B cell (primary cell): ENCODE measurements at regions not wholly inside any gene's neighbourhood (a gene's known extent, or its start where the extent isn't known, plus 50 kb on each side); places are given as distances from the start of the nearest gene placed in this dataset.

Source experiments
- ATAC-seq: fragments of 200-7000 bp; cut with Tn5 transposase; one replicate; pipeline ENCODE4 v1.10.0; 2021; ENCODE audit warnings: low read depth, mild to moderate bottlenecking, moderate number of reproducible peaks, moderate library complexity
- CTCF ChIA-PET: fragments of 350-600 bp; sonication (Branson Sonifier 250); formaldehyde crosslinking; loops from one replicate; lab custom pipeline; 2021; ENCODE audit warnings: antibody characterized with exemption, inconsistent platforms; lab: Charles Lee
- POLR2A ChIA-PET: fragments of 350-600 bp; sonication (Branson Sonifier 250); formaldehyde crosslinking; loops from one replicate; lab custom pipeline; 2021; ENCODE audit warnings: antibody characterized with exemption; lab: Charles Lee
- DNase-seq: peaks from one replicate; pipeline ENCODE4 v3.0.0; 2013
- H2AFZ ChIP-seq: 2 replicates; pipeline ENCODE4 v1.6.1; 2012; ENCODE audit warnings: mild to moderate bottlenecking, low read depth, low read length; ENCODE audit not compliant: insufficient read depth, poor library complexity, severe bottlenecking
- H3K27ac ChIP-seq, 2 donors: 1 replicate in 1 of 2; 2 replicates in 1 of 2; pipeline ENCODE4 v1.5.1; 2012 to 2013; ENCODE audit warnings: low read length in 2 of 2, mild to moderate bottlenecking in 2 of 2, moderate library complexity in 1 of 2
- H3K27me3 ChIP-seq, 4 experiments: fragments of 200-600 bp in 1 of 4; sonication (generic) in 1 of 4; replicated peaks in 1 of 4; 1 replicate in 2 of 4; 2 replicates in 2 of 4; pipeline versions ENCODE4 v1.6.1 to v1.7.0; 2013 to 2016; ENCODE audit warnings: low read length in 3 of 4, mild to moderate bottlenecking in 2 of 4, mixed read lengths in 1 of 4, moderate library complexity in 1 of 4; ENCODE audit not compliant: insufficient read depth in 4 of 4, control insufficient read depth in 3 of 4; ENCODE audit errors: control extremely low read depth in 1 of 4
- H3K36me3 ChIP-seq, 2 experiments: replicated peaks in 1 of 2; 1 replicate in 1 of 2; 2 replicates in 1 of 2; pipeline versions ENCODE4 v1.6.1 to v1.7.1; 2013; ENCODE audit warnings: low read length in 1 of 2; ENCODE audit not compliant: insufficient read depth in 2 of 2, control insufficient read depth in 1 of 2; ENCODE audit errors: control extremely low read depth in 1 of 2, extremely low read depth in 1 of 2
- H3K4me1 ChIP-seq, 2 donors: fragments of 200-600 bp in 1 of 2; sonication (generic) in 1 of 2; 1 replicate in 1 of 2; 2 replicates in 1 of 2; pipeline versions ENCODE4 v1.5.1 to v1.6.1; 2013 to 2017; ENCODE audit warnings: low read length in 2 of 2; ENCODE audit not compliant: control insufficient read depth in 2 of 2, insufficient read depth in 2 of 2
- H3K4me2 ChIP-seq: replicated peaks from 2 replicates; pipeline ENCODE3; 2012; ENCODE audit warnings: mild to moderate bottlenecking, low read depth, low read length; ENCODE audit not compliant: poor library complexity, severe bottlenecking
- H3K4me3 ChIP-seq, 5 experiments: fragments of 200-600 bp in 1 of 5; sonication (generic) in 1 of 5; 1 replicate in 3 of 5; 2 replicates in 2 of 5; pipeline versions ENCODE4 v1.5.1 to v1.7.0; 2011 to 2016; ENCODE audit warnings: low read length in 4 of 5, mild to moderate bottlenecking in 4 of 5, low read depth in 2 of 5, control low read depth in 1 of 5, moderate library complexity in 1 of 5; ENCODE audit not compliant: insufficient read depth in 1 of 5; ENCODE audit errors: control extremely low read depth in 1 of 5, extremely low read depth in 1 of 5
- H3K79me2 ChIP-seq: fragments of 200-600 bp; sonication (generic); one replicate; pipeline ENCODE4 v1.6.0; 2016; ENCODE audit warnings: low read length; ENCODE audit not compliant: control insufficient read depth, insufficient read depth
- H3K9ac ChIP-seq: fragments of 200-600 bp; sonication (generic); 2 replicates; pipeline ENCODE4 v1.6.1; 2017; ENCODE audit warnings: mild to moderate bottlenecking, low read length, moderate library complexity
- H3K9me3 ChIP-seq, 3 donors: one replicate each; pipeline versions ENCODE4 v1.6.1 to v1.7.1; 2013; ENCODE audit warnings: low read length in 2 of 3; ENCODE audit not compliant: control insufficient read depth in 2 of 3, insufficient read depth in 1 of 3; ENCODE audit errors: control extremely low read depth in 1 of 3
- H4K20me1 ChIP-seq: 2 replicates; pipeline ENCODE4 v1.6.0; 2012; ENCODE audit warnings: mild to moderate bottlenecking, low read length; ENCODE audit not compliant: insufficient read depth, control insufficient read depth, poor library complexity, severe bottlenecking
- H3K27ac Mint-ChIP-seq: one replicate; pipeline ENCODE4 v1.8.0; 2021; ENCODE audit warnings: mixed read lengths
- H3K27me3 Mint-ChIP-seq: one replicate; pipeline ENCODE4 v1.8.0; 2021; ENCODE audit warnings: mixed read lengths
- H3K4me1 Mint-ChIP-seq: one replicate; pipeline ENCODE4 v1.8.0; 2021; ENCODE audit warnings: mixed read lengths
- H3K4me3 Mint-ChIP-seq: one replicate; pipeline ENCODE4 v1.8.0; 2021; ENCODE audit warnings: mixed read lengths
- H3K9me3 Mint-ChIP-seq: one replicate; pipeline ENCODE4 v1.8.0; 2022; ENCODE audit warnings: mixed read lengths; ENCODE audit not compliant: insufficient read depth
- EZH2 ChIP-seq: IDR thresholded peaks from 2 replicates; pipeline ENCODE4 v1.6.1; 2012; ENCODE audit warnings: borderline replicate concordance, low read depth, mild to moderate bottlenecking, moderate library complexity, low read length; ENCODE audit not compliant: insufficient read depth, poor library complexity, severe bottlenecking
- WGBS: methylation state at CpG from one replicate; pipeline ENCODE4 v1.1.5; 2013; ENCODE audit warnings: missing lambda C conversion rate; ENCODE audit not compliant: insufficient coverage; 5-methylcytosine and 5-hydroxymethylcytosine counted together
- intact Hi-C: fragments of 100-400 bp; cut with micrococcal nuclease; formaldehyde crosslinking; loops from one replicate; pipeline ENCODE4 v1.10.0; 2022
- TF ChIP-seq, protein P1 (sequence below): fragments of 200-600 bp; IDR thresholded peaks from one replicate; pipeline ENCODE4 v1.8.0; 2022; ENCODE audit warnings: antibody characterized with exemption, mild to moderate bottlenecking

DNA sequence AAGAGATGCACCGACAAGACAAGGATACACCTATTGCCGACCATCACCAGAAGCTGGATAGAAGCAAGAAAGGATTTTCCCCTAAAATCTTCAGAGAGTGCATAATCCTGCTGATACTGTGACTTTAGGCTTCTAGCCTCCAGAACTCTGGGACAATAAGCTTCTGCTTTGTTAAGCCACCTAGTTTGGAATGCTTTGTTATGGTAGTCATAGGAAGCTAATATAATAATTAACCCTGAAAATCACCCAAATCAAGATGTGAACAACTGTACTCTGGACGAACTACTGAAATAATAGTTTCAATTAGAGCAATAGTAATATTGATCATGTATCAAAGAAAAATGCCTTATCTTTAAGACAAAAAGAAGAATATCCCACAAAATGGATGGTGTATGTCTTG lies 524.6 kb downstream of the EFNB2 start:
- TF ChIP-seq, protein P1, sequence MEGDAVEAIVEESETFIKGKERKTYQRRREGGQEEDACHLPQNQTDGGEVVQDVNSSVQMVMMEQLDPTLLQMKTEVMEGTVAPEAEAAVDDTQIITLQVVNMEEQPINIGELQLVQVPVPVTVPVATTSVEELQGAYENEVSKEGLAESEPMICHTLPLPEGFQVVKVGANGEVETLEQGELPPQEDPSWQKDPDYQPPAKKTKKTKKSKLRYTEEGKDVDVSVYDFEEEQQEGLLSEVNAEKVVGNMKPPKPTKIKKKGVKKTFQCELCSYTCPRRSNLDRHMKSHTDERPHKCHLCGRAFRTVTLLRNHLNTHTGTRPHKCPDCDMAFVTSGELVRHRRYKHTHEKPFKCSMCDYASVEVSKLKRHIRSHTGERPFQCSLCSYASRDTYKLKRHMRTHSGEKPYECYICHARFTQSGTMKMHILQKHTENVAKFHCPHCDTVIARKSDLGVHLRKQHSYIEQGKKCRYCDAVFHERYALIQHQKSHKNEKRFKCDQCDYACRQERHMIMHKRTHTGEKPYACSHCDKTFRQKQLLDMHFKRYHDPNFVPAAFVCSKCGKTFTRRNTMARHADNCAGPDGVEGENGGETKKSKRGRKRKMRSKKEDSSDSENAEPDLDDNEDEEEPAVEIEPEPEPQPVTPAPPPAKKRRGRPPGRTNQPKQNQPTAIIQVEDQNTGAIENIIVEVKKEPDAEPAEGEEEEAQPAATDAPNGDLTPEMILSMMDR = no peak
- TF ChIP-seq EZH2 = no peak
- no peaks in the 10 kb centered on the region for H3K36me3 ChIP-seq
- ChIA-PET POLR2A (no interaction called here), CTCF (no interaction called here)
- Mint-ChIP-seq H3K27me3 (no peaks in the 10 kb centered on the region), H3K27ac (no peak overlapping the region), H3K4me3 (no peak overlapping the region), H3K4me1 (no peaks in the 10 kb centered on the region), H3K9me3 (no peaks in the 10 kb centered on the region)
- no peaks in the 10 kb centered on the region for H3K9me3 ChIP-seq
- DNase-seq (no peak), ATAC-seq (no peak)
- H3K4me1 ChIP-seq = no peaks in the 10 kb centered on the region
- no peak overlapping the region for H3K9ac ChIP-seq
- no peaks in the 10 kb centered on the region for H4K20me1 ChIP-seq
- H2AFZ ChIP-seq = no peak overlapping the region
- H3K4me3 ChIP-seq = no peak overlapping the region
- H3K27ac ChIP-seq = no peak overlapping the region
- intact Hi-C loops = no loop called here
- H3K27me3 ChIP-seq = no peaks in the 10 kb centered on the region
- H3K4me2 ChIP-seq = no peak overlapping the region
- H3K79me2 ChIP-seq = no peaks in the 10 kb centered on the region
- no CpG with 5 or more reads among the region's 3 CpGs for WGBS

DNA sequence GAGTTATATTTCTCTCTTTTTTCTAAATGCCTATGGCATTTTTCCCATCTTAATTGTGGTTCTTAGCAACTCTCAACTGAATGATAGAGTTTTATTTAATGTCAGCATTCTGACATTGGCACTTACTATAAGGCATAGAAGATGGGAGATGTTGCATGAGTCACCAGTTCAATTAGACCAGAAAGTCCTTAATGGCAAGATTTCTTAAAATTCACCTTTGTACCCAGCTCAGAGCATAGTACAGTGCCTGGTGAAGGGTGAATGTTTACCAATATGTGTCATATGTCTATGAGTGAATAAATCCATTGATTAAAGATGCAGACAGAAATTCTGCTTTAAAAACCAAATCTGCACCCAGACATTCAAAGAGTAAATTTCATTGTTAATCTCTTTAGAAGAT lies 526.9 kb downstream of the EFNB2 start:
- Histone ChIP-seq H3K4me1 (no peaks in the 10 kb centered on the region), H3K27me3 (no peaks in the 10 kb centered on the region), H3K27ac (no peak overlapping the region), H3K9ac (no peak overlapping the region), H3K36me3 (no peaks in the 10 kb centered on the region), H2AFZ (no peak overlapping the region), H3K4me2 (no peak overlapping the region), H4K20me1 (no peaks in the 10 kb centered on the region), H3K4me3 (no peak overlapping the region), H3K9me3 (no peaks in the 10 kb centered on the region), H3K79me2 (no peaks in the 10 kb centered on the region)
- Mint-ChIP-seq H3K27me3 (no peaks in the 10 kb centered on the region), H3K27ac (no peak overlapping the region), H3K4me3 (no peak overlapping the region), H3K9me3 (peaks cover 2% of the 10 kb centered on the region), H3K4me1 (no peaks in the 10 kb centered on the region)
- intact Hi-C loops = no loop called here
- ATAC-seq (no peak), DNase-seq (no peak)
- TF ChIP-seq, protein P1 = no peak
- no peak for TF ChIP-seq EZH2
- ChIA-PET POLR2A (no interaction called here), CTCF (no interaction called here)
